GM23248 (cell line): ENCODE measurements at regions not wholly inside any gene's neighbourhood (a gene's known extent, or its start where the extent isn't known, plus 50 kb on each side); places are given as distances from the start of the nearest gene placed in this dataset.

Experiments used
- DNase-seq: peaks from one replicate; pipeline ENCODE4 v3.0.0-alpha.2; 2015
- H2AFZ ChIP-seq: fragments of 200-600 bp; sonication (generic); 2 replicates; pipeline ENCODE4 v1.6.1; 2016; ENCODE audit warnings: antibody characterized with exemption
- H3F3A ChIP-seq: fragments of 200-600 bp; sonication (generic); 2 replicates; pipeline ENCODE4 v1.6.1; 2016; ENCODE audit warnings: mild to moderate bottlenecking, antibody characterized with exemption, mixed run types; ENCODE audit not compliant: insufficient read depth
- H3K27ac ChIP-seq: fragments of 200-600 bp; sonication (generic); 2 replicates; pipeline ENCODE4 v1.5.1; 2016; ENCODE audit warnings: mild to moderate bottlenecking
- H3K27me3 ChIP-seq: fragments of 200-600 bp; sonication (generic); replicated peaks from 2 replicates; pipeline ENCODE4 v1.6.1; 2016; ENCODE audit warnings: mild to moderate bottlenecking; ENCODE audit not compliant: insufficient read depth
- H3K36me3 ChIP-seq: fragments of 200-600 bp; sonication (generic); 2 replicates; pipeline ENCODE4 v1.6.1; 2016; ENCODE audit warnings: low read depth, mild to moderate bottlenecking
- H3K4me1 ChIP-seq: fragments of 200-600 bp; sonication (generic); 2 replicates; pipeline ENCODE4 v1.6.1; 2016; ENCODE audit warnings: mild to moderate bottlenecking; ENCODE audit not compliant: insufficient read depth
- H3K4me2 ChIP-seq: fragments of 200-600 bp; sonication (generic); one replicate; pipeline ENCODE4 v1.6.1; 2016; ENCODE audit warnings: mild to moderate bottlenecking; ENCODE audit not compliant: unreplicated experiment
- H3K4me3 ChIP-seq: fragments of 200-600 bp; sonication (generic); 2 replicates; pipeline ENCODE4 v1.5.1; 2016; ENCODE audit warnings: mild to moderate bottlenecking
- H3K79me2 ChIP-seq: fragments of 200-600 bp; sonication (generic); 2 replicates; pipeline ENCODE4 v1.6.1; 2016; ENCODE audit warnings: mild to moderate bottlenecking; ENCODE audit not compliant: insufficient read depth
- H3K9ac ChIP-seq: fragments of 200-600 bp; sonication (generic); 2 replicates; pipeline ENCODE4 v1.6.1; 2016; ENCODE audit warnings: mild to moderate bottlenecking
- H3K9me2 ChIP-seq: fragments of 200-600 bp; sonication (generic); 2 replicates; pipeline ENCODE4 v1.6.1; 2016; ENCODE audit warnings: mixed run types, mild to moderate bottlenecking, moderate library complexity; ENCODE audit not compliant: insufficient read depth
- H3K9me3 ChIP-seq: fragments of 200-600 bp; sonication (generic); one replicate; pipeline ENCODE4 v1.6.1; 2017; ENCODE audit warnings: low read depth
- H4K20me1 ChIP-seq: fragments of 200-600 bp; sonication (generic); 2 replicates; pipeline ENCODE4 v1.6.0; 2016; ENCODE audit not compliant: insufficient read depth
- EZH2 ChIP-seq: fragments of 200-600 bp; sonication (generic); IDR thresholded peaks from 2 replicates; pipeline ENCODE4 v1.6.1; 2018; ENCODE audit warnings: antibody characterized with exemption, mild to moderate bottlenecking; ENCODE audit not compliant: insufficient read depth, poor library complexity, severe bottlenecking
- EZH2phosphoT487 ChIP-seq: fragments of 200-600 bp; sonication (generic); IDR thresholded peaks from 2 replicates; pipeline ENCODE4 v1.6.1; 2018; ENCODE audit warnings: antibody characterized with exemption, moderate library complexity, mild to moderate bottlenecking, low read depth; ENCODE audit not compliant: insufficient read depth
- WGBS, 2 experiments: methylation state at CpG; one replicate each; pipeline ENCODE4 v1.1.6; 2015 to 2017; ENCODE audit warnings: low lambda C conversion rate in 2 of 2, low coverage in 1 of 2; ENCODE audit errors: missing lambda C conversion rate in 2 of 2; 5-methylcytosine and 5-hydroxymethylcytosine counted together
- in situ Hi-C: fragments of 300-500 bp; cut with MboI; formaldehyde crosslinking; loops from 2 replicates; pipeline ENCODE4 v1.15.0; 2020

DNA sequence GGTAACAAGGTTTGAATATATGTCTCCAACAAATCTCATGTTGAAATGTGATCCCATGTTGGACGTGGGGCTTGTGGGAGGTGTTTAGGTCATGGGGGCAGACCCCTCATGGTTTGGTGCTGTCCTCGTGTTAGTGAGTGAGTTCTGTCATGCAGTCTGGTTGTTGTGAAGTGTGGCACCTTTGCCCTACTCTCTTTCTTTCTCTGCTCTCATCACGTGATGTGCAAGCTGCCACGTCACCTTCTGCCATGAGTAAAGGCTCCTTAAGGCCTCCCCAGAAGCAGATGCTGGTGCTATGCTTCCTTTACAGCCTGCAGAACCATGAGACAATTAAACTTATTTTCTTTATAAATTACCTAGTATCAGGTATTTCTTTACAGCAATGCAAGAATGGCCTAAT is 218.3 kb downstream of the NXPE2 start:
- Histone ChIP-seq H3K4me3 (no peak overlapping the region), H4K20me1 (no peaks in the 10 kb centered on the region), H3K4me1 (no peaks in the 10 kb centered on the region), H3K36me3 (no peaks in the 10 kb centered on the region), H3K9me2 (no peaks in the 10 kb centered on the region), H3K4me2 (no peak overlapping the region), H3K9me3 (peaks cover 4% of the 10 kb centered on the region), H3K79me2 (no peaks in the 10 kb centered on the region), H3K27me3 (no peaks in the 10 kb centered on the region), H3F3A (no peaks in the 10 kb centered on the region), H3K9ac (no peak overlapping the region), H3K27ac (no peak overlapping the region), H2AFZ (no peak overlapping the region)
- in situ Hi-C loops = no loop called here
- DNase-seq = no peak
- no peak for TF ChIP-seq EZH2
- TF ChIP-seq EZH2phosphoT487 = no peak
- WGBS, 2 experiments = 9 to 14% methylated on average over 4 of the region's 4 CpGs

DNA sequence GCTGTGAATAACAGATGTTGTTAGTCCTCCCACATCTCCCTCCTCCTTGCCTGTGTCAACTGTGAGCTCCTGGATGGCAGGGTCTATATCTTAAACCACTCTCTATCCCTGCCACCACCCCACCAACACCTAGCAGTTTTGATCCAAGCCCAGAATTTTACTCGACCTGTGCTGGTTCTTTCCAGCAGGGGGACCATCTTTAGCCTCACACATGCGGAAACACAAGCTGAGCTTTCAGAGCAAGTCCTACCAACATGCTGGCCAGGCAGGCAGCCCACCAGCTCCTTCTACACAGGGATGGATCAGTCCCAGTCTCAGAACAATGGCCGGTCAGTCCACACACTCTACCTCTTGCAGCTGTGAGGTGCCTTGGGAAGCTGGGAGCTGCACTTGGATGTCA is 231.5 kb downstream of the NXPE2 start:
- H3K9ac ChIP-seq = no peak overlapping the region
- no peak for TF ChIP-seq EZH2phosphoT487
- no peak for TF ChIP-seq EZH2
- H3K4me3 ChIP-seq = no peak overlapping the region
- no peaks in the 10 kb centered on the region for H3K36me3 ChIP-seq
- H3F3A ChIP-seq = no peaks in the 10 kb centered on the region
- H3K79me2 ChIP-seq = no peaks in the 10 kb centered on the region
- H3K27ac ChIP-seq = no peak overlapping the region
- no peak overlapping the region for H2AFZ ChIP-seq
- no peaks in the 10 kb centered on the region for H4K20me1 ChIP-seq
- H3K27me3 ChIP-seq = no peaks in the 10 kb centered on the region
- no peaks in the 10 kb centered on the region for H3K9me3 ChIP-seq
- no peaks in the 10 kb centered on the region for H3K9me2 ChIP-seq
- in situ Hi-C loops = no loop called here
- H3K4me1 ChIP-seq = no peaks in the 10 kb centered on the region
- no peak for DNase-seq
- 23 to 34% methylated on average over 3 of the region's 3 CpGs for WGBS, 2 experiments
- no peak overlapping the region for H3K4me2 ChIP-seq

DNA sequence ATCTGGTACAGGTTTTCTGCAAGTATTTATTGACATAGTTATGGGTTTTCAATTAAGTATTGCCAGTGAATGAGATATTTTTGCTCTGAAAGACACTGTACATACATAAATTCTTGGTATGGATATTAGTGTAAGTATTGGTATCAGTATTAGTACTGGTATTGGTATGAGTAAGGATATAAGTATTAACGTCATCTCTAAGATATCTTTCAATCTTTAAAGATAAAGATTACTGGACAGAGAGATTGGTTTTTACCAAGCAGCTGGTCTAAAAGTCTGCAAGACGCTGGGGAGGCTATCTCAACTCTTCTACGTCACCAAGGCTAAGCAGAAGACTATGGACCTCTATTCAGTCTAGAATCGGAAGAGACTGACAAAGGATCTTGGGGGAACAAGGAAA is 234.5 kb downstream of the NXPE2 start:
- in situ Hi-C loops = no loop called here
- DNase-seq = no peak
- Histone ChIP-seq H3K79me2 (no peaks in the 10 kb centered on the region), H3K27ac (no peak overlapping the region), H3K9me3 (no peaks in the 10 kb centered on the region), H2AFZ (no peak overlapping the region), H3K27me3 (no peaks in the 10 kb centered on the region), H3K4me3 (no peak overlapping the region), H4K20me1 (no peaks in the 10 kb centered on the region), H3K4me1 (no peaks in the 10 kb centered on the region), H3K9me2 (no peaks in the 10 kb centered on the region), H3K36me3 (no peaks in the 10 kb centered on the region), H3K9ac (no peak overlapping the region), H3K4me2 (no peak overlapping the region), H3F3A (no peaks in the 10 kb centered on the region)
- WGBS, 2 experiments = 17 to 27% methylated on average over 4 of the region's 4 CpGs
- TF ChIP-seq EZH2phosphoT487 (no peak), EZH2 (no peak)

DNA sequence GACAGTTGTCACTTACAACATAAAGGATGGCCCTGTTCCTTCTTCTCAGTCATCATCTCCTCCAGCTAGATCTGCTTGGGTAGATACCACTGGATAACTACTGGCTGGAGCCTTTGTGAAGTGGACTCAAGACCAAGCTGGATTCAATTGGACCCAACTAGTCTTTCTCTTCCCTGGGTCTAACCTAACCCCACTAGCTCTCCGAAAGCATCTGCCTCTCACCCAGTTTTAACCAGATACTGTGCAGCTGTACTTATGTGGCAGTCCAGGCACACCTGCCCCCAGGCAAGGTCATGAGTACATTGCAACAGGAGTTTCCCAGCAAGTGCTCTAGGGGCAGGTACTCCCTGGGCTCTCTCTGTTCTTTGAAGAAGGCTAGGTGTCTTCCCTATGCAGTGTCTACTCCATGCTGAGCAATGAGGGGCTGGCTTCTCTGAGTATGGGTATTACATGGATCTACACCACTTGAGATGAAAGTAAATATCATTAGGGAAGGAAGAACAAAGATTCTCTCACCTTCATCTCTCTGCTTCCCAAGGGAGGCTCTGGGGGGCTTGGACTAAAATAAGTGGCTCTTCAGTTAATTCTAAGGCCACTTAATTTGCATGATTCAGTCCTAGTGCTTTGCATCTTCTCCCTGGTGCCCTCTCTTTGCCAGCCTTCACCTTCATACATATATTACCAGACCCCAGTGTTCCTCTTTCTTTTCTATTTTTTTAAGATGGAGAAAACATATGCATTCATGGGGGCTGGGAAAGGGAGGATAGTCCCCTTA is 236.1 kb downstream of the NXPE2 start:
- in situ Hi-C loops = no loop called here
- H3K27me3 ChIP-seq = no peaks in the 10 kb centered on the region
- no peaks in the 10 kb centered on the region for H3K4me1 ChIP-seq

More for the DNA sequence above, 236.1 kb downstream of the NXPE2 start:
- H4K20me1 ChIP-seq = no peaks in the 10 kb centered on the region
- H3K9me3 ChIP-seq = no peaks in the 10 kb centered on the region
- H3K27ac ChIP-seq = no peak overlapping the region
- 5 to 19% methylated on average over 1 of the region's 1 CpG for WGBS, 2 experiments
- no peak overlapping the region for H3K4me3 ChIP-seq
- no peaks in the 10 kb centered on the region for H3K79me2 ChIP-seq
- no peak for TF ChIP-seq EZH2
- no peak for TF ChIP-seq EZH2phosphoT487
- DNase-seq = no peak
- H3K9ac ChIP-seq = no peak overlapping the region
- no peaks in the 10 kb centered on the region for H3K9me2 ChIP-seq
- H2AFZ ChIP-seq = no peak overlapping the region
- no peaks in the 10 kb centered on the region for H3F3A ChIP-seq
- H3K36me3 ChIP-seq = no peaks in the 10 kb centered on the region
- H3K4me2 ChIP-seq = no peak overlapping the region
